Adrenal gland (tissue), 5 donors: ENCODE measurements at regions not wholly inside any gene's neighbourhood (a gene's known extent, or its start where the extent isn't known, plus 50 kb on each side); places are given as distances from the start of the nearest gene placed in this dataset.

Source experiments
- POLR2A ChIP-seq, 2 donors: fragments of 450-650 bp; IDR thresholded peaks; one replicate each; pipeline ENCODE4 v1.6.1; 2017; ENCODE audit warnings: antibody characterized with exemption in 2 of 2, mild to moderate bottlenecking in 2 of 2, moderate library complexity in 1 of 2
- TF ChIP-seq, protein P1 (sequence below), 6 experiments: fragments of 450-650 bp in 4 of 6; fragments of 200-600 bp in 2 of 6; sonication (generic) in 1 of 6; IDR thresholded peaks; 1 replicate in 5 of 6; 2 replicates in 1 of 6; pipeline versions ENCODE4 v1.5.1 to v1.8.0; 2016 to 2021; ENCODE audit warnings: antibody characterized with exemption in 6 of 6, mild to moderate bottlenecking in 2 of 6, moderate library complexity in 1 of 6
- donor health status: DM: no; HTN: no; CAD: no.

DNA sequence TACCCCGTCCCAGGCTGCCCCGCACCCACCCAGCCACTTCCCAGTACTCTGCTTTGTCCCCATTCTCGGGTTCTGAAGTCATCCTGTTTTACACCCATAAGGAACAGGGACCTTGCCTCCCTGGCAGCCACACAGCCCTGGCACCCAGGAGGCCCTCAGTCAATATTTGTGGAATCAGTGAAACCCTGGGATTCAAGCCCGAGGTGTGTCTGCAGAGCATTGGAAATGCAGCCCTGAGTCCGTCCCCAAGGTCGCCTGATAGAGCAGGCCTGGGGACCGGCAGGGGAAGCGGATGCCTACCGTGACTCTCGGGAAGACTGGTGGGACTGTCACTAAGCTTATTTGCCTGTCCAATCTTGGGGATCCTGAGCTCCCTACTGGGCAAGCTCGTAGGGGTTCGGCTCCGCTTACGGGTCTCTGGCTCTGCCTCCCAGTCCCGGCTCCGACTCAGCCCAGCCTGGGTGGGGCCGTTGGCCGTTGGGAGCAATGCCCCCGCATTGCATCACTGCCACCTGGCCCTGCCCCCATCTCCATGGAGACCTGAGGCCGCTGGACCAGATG, 64.4 kb upstream of the TAMM41 start:
- TF ChIP-seq POLR2A (IDR thresholded peaks at IDR 0.05): no peak
- TF ChIP-seq, protein P1, sequence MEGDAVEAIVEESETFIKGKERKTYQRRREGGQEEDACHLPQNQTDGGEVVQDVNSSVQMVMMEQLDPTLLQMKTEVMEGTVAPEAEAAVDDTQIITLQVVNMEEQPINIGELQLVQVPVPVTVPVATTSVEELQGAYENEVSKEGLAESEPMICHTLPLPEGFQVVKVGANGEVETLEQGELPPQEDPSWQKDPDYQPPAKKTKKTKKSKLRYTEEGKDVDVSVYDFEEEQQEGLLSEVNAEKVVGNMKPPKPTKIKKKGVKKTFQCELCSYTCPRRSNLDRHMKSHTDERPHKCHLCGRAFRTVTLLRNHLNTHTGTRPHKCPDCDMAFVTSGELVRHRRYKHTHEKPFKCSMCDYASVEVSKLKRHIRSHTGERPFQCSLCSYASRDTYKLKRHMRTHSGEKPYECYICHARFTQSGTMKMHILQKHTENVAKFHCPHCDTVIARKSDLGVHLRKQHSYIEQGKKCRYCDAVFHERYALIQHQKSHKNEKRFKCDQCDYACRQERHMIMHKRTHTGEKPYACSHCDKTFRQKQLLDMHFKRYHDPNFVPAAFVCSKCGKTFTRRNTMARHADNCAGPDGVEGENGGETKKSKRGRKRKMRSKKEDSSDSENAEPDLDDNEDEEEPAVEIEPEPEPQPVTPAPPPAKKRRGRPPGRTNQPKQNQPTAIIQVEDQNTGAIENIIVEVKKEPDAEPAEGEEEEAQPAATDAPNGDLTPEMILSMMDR (IDR thresholded peaks at IDR 0.05): no peak
